ENCODE measurements at regions not wholly inside any gene's neighbourhood (a gene's known extent, or its start where the extent isn't known, plus 50 kb on each side); places are given as distances from the start of the nearest gene placed in this dataset.

GRCh38 chr10:24039897-24040296, 169.0 kb upstream of the KIAA1217 start:
- TF ChIP-seq, protein P1, sequence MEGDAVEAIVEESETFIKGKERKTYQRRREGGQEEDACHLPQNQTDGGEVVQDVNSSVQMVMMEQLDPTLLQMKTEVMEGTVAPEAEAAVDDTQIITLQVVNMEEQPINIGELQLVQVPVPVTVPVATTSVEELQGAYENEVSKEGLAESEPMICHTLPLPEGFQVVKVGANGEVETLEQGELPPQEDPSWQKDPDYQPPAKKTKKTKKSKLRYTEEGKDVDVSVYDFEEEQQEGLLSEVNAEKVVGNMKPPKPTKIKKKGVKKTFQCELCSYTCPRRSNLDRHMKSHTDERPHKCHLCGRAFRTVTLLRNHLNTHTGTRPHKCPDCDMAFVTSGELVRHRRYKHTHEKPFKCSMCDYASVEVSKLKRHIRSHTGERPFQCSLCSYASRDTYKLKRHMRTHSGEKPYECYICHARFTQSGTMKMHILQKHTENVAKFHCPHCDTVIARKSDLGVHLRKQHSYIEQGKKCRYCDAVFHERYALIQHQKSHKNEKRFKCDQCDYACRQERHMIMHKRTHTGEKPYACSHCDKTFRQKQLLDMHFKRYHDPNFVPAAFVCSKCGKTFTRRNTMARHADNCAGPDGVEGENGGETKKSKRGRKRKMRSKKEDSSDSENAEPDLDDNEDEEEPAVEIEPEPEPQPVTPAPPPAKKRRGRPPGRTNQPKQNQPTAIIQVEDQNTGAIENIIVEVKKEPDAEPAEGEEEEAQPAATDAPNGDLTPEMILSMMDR (IDR thresholded peaks at IDR 0.05; ENCODE audit: low read depth, low read length) = no peak
- no peak for TF ChIP-seq EZH2phosphoT487 (IDR thresholded peaks at IDR 0.05; ENCODE audit: low read depth)
